ENCODE measurements at regions not wholly inside any gene's neighbourhood (a gene's known extent, or its start where the extent isn't known, plus 50 kb on each side); places are given as distances from the start of the nearest gene placed in this dataset.

GRCh38 chr5:172525307-172525995, 71.1 kb upstream of the SH3PXD2B start:
- TF ChIP-seq POLR2A (IDR thresholded peaks at IDR 0.05) (no peak), CTCF (IDR thresholded peaks at IDR 0.05) (no peak)

Measured in esophagus squamous epithelium (tissue), 4 donors.